ENCODE measurements at regions not wholly inside any gene's neighbourhood (a gene's known extent, or its start where the extent isn't known, plus 50 kb on each side); places are given as distances from the start of the nearest gene placed in this dataset.

- H3K27me3 Mint-ChIP-seq: peaks cover 10% of the 10 kb centered on the region
- H3K27ac Mint-ChIP-seq (ENCODE audit: low read depth): no peak overlapping the region
- no peaks in the 10 kb centered on the region for H3K36me3 Mint-ChIP-seq (ENCODE audit: insufficient read depth)
- no peak for DNase-seq (ENCODE audit: low spot score in 2 of 2)
- no peak for ATAC-seq (replicated peaks; ENCODE audit: extremely low read depth, poor library complexity, severe bottlenecking)
- peaks cover 11% of the 10 kb centered on the region for H3K4me1 Mint-ChIP-seq
- no peaks in the 10 kb centered on the region for H3K9me3 Mint-ChIP-seq
- no peak overlapping the region for H3K4me3 Mint-ChIP-seq
Measured at GRCh38 chrX:110408949-110409588, 50.4 kb downstream of the RTL9 start.

GRCh38 chrX:110409925-110410324 is 51.3 kb downstream of the RTL9 start:
- H3K4me1 Mint-ChIP-seq: peaks cover 11% of the 10 kb centered on the region
- peaks cover 10% of the 10 kb centered on the region for H3K27me3 Mint-ChIP-seq
- no peak for ATAC-seq (replicated peaks; ENCODE audit: extremely low read depth, poor library complexity, severe bottlenecking)
- no peak for DNase-seq (ENCODE audit: low spot score in 2 of 2)
- no peaks in the 10 kb centered on the region for H3K36me3 Mint-ChIP-seq (ENCODE audit: insufficient read depth)
- no peak overlapping the region for H3K4me3 Mint-ChIP-seq
- H3K9me3 Mint-ChIP-seq: no peaks in the 10 kb centered on the region
- H3K27ac Mint-ChIP-seq (ENCODE audit: low read depth): no peak overlapping the region

DNA sequence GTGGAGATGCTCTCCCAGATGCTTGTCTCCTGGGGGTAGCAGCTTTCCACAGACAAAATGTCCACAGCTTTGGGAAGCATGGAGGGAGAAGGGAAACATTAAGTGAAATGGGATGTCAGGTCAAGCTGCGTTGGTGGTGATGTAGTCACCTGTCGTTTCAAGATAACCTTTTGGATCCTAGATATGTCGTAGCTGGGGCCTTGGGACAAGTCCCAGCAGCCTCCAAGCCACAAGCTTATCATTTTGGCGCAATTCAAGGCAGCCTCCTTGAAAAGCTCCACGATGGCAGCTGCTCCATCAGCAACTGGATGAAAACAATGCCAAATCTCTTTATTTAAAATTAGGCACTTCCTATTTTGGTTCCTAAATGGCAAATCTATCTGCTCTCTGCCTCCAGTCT is 52.0 kb downstream of the RTL9 start:
- Mint-ChIP-seq H3K4me3 (no peak overlapping the region), H3K27me3 (peaks cover 10% of the 10 kb centered on the region), H3K9me3 (no peaks in the 10 kb centered on the region), H3K27ac (ENCODE audit: low read depth) (no peak overlapping the region), H3K36me3 (ENCODE audit: insufficient read depth) (no peaks in the 10 kb centered on the region), H3K4me1 (peaks cover 11% of the 10 kb centered on the region)
- ATAC-seq (replicated peaks; ENCODE audit: extremely low read depth, poor library complexity, severe bottlenecking): no peak
- DNase-seq (ENCODE audit: low spot score in 2 of 2): no peak

DNA sequence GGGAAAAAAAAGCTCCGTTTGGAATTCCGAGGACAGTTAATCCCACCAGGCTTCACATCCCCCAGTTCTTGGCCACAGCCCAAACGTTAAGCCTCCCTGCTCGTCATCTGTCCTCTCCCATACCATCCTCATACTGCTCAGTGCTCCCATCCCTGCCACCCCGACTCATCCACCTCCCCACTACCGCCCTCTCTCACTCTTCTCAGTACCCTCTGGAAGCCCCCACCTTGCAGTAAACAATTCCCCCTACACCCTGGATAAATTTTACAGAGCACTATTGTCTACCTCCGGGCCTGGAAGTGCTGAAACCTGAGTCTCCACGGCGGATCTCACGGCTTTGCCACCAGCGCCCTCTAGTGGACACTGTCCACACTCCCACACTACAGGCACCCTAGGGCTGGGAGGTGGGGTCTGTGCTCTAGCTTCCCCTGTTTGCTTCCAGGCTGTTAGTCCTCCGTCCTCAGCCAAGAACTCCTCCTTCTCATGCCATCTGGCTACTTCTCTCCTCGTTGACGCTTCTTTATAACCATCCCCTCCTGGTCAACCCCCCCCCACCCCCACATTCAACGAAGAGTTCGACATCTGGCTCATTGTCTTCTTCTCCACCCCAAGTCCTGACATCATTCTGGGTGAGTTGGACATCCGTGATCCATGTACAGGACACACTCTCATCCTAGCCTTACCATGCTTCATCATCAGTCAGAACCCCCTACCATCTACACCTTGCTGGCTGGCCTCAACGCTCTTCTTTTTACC is 54.5 kb downstream of the RTL9 start:
- H3K9me3 Mint-ChIP-seq: no peaks in the 10 kb centered on the region

DNA sequence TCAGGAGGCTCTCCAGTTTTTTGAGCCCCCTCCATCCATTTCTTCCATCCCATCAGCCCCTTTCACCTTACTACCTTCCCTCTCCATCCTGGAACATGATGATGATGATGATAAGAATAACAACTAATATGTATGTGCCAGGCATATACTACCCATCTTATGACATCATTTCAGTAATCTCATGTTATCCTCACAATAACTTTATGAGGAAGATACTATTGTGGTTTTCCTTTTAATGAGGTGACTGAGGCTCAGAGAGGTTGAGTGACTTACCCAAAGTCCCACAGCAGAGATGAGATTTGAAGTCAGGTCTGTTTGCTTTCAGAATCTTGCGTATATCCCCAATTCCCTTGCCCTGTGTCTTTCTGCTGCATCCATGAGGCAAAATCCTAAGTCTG is 55.1 kb downstream of the RTL9 start:
- Mint-ChIP-seq H3K9me3 (no peaks in the 10 kb centered on the region), H3K27me3 (peaks cover 10% of the 10 kb centered on the region), H3K27ac (ENCODE audit: low read depth) (peak overlapping the region; percentile 42), H3K36me3 (ENCODE audit: insufficient read depth) (no peaks in the 10 kb centered on the region), H3K4me3 (no peak overlapping the region), H3K4me1 (peaks cover 11% of the 10 kb centered on the region)
- ATAC-seq (replicated peaks; ENCODE audit: extremely low read depth, poor library complexity, severe bottlenecking): no peak
- DNase-seq (ENCODE audit: low spot score in 2 of 2): no peak

More for the DNA sequence above, 54.5 kb downstream of the RTL9 start:
- Mint-ChIP-seq H3K36me3 (ENCODE audit: insufficient read depth) (no peaks in the 10 kb centered on the region), H3K27me3 (peaks cover 10% of the 10 kb centered on the region), H3K4me3 (no peak overlapping the region), H3K27ac (ENCODE audit: low read depth) (peak overlapping the region; percentile 42), H3K4me1 (peaks cover 11% of the 10 kb centered on the region)
- DNase-seq (ENCODE audit: low spot score in 2 of 2) (peak; percentile 33 to 55), ATAC-seq (replicated peaks; ENCODE audit: extremely low read depth, poor library complexity, severe bottlenecking) (peak; percentile 80)

GRCh38 chrX:110414273-110414672 is 55.6 kb downstream of the RTL9 start:
- ATAC-seq (replicated peaks; ENCODE audit: extremely low read depth, poor library complexity, severe bottlenecking): no peak
- H3K36me3 Mint-ChIP-seq (ENCODE audit: insufficient read depth): no peaks in the 10 kb centered on the region
- no peak overlapping the region for H3K27ac Mint-ChIP-seq (ENCODE audit: low read depth)
- H3K4me1 Mint-ChIP-seq: peaks cover 11% of the 10 kb centered on the region
- H3K27me3 Mint-ChIP-seq: peaks cover 10% of the 10 kb centered on the region
- H3K4me3 Mint-ChIP-seq: no peak overlapping the region
- H3K9me3 Mint-ChIP-seq: no peaks in the 10 kb centered on the region
- DNase-seq (ENCODE audit: low spot score in 2 of 2): no peak

DNA sequence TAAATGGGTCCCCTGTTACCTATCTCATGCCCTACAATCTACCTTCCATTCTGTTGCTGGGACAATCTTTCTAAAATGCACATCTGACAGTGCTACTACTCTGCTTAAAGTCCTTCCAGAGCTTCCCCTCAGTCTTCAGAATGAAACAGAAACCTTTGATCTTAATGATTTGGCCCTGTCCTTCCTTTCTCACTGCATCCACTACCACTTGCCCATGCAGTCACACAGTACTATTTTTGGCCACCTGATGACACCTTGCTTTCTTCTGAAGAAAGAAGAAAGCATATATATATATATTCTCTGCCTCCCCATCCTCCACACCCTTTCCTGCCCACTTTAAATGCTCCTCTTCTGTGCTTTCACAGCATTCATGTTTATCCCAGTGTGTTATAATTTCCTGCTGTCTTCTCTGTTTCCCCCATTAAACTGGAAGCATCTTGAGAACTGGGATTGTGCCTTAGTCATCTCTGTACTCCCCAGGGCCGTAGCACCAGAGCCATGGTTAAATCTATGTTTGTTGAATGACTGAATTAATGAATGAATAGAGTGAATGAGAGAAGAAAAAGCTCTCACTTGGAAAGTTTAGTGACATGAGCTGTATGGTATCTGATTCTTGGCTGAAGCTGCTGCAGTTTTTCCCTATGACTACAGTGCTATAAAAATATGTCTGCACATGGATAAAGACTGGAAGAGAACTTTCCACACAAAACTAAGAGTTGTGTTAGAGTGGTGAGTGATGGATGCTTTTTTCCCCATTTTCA is 56.2 kb downstream of the RTL9 start:
- H3K4me3 Mint-ChIP-seq: no peak overlapping the region
- peaks cover 11% of the 10 kb centered on the region for H3K4me1 Mint-ChIP-seq
- H3K36me3 Mint-ChIP-seq (ENCODE audit: insufficient read depth): no peaks in the 10 kb centered on the region
- DNase-seq (ENCODE audit: low spot score in 2 of 2): no peak
- no peak overlapping the region for H3K27ac Mint-ChIP-seq (ENCODE audit: low read depth)
- no peak for ATAC-seq (replicated peaks; ENCODE audit: extremely low read depth, poor library complexity, severe bottlenecking)
- H3K9me3 Mint-ChIP-seq: no peaks in the 10 kb centered on the region
- H3K27me3 Mint-ChIP-seq: peaks cover 10% of the 10 kb centered on the region

DNA sequence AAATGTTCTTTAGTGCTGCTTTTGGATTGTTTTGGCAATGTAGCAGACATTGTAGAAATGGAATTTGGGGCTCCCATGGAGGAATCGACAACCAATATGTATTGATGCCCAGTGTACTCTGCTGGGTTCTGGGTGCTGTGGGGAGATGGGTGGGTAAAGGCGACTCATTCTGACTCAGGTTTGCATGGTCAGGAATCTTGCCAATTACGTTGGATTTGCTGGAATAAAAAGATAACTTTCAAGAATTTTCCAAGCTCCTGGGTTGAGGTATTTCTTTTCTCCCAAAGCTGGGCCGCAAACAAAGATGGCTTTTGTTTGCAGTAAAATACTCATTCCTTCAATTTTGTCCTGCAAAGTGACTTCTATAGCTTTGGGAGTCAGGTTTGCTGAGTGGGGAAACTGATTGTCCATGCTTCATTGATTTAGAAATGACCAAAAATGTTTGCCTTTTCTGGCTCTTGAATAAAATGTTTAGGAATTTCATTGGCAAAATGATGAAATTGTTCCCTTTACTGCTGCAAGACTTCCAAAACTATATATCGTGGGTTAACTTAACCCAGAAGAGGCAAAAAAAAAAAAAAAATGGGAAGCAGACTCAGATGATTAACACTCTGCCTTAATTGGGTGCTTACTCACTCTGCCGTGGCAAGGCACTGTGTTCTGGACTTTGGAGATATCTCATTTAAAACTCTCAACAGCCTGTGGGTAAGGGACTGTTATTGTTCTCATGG is 57.0 kb downstream of the RTL9 start:
- H3K4me1 Mint-ChIP-seq: peaks cover 11% of the 10 kb centered on the region
- no peak for ATAC-seq (replicated peaks; ENCODE audit: extremely low read depth, poor library complexity, severe bottlenecking)
- no peak overlapping the region for H3K4me3 Mint-ChIP-seq
- peaks cover 10% of the 10 kb centered on the region for H3K27me3 Mint-ChIP-seq
- no peak for DNase-seq (ENCODE audit: low spot score in 2 of 2)
- no peaks in the 10 kb centered on the region for H3K36me3 Mint-ChIP-seq (ENCODE audit: insufficient read depth)
- no peak overlapping the region for H3K27ac Mint-ChIP-seq (ENCODE audit: low read depth)
- no peaks in the 10 kb centered on the region for H3K9me3 Mint-ChIP-seq

GRCh38 chrX:110417128-110417527 is 58.5 kb downstream of the RTL9 start:
- no peaks in the 10 kb centered on the region for H3K9me3 Mint-ChIP-seq

GRCh38 chrX:110418316-110419235 is 59.9 kb downstream of the RTL9 start:
- no peak overlapping the region for H3K27ac Mint-ChIP-seq (ENCODE audit: low read depth)
- no peaks in the 10 kb centered on the region for H3K27me3 Mint-ChIP-seq
- no peaks in the 10 kb centered on the region for H3K36me3 Mint-ChIP-seq (ENCODE audit: insufficient read depth)
- DNase-seq (ENCODE audit: low spot score in 2 of 2) (no peak), ATAC-seq (replicated peaks; ENCODE audit: extremely low read depth, poor library complexity, severe bottlenecking) (no peak)
- no peak overlapping the region for H3K4me3 Mint-ChIP-seq
- H3K9me3 Mint-ChIP-seq: no peaks in the 10 kb centered on the region
- H3K4me1 Mint-ChIP-seq: peaks cover 3% of the 10 kb centered on the region

More at GRCh38 chrX:110417128-110417527, 58.5 kb downstream of the RTL9 start:
- H3K27ac Mint-ChIP-seq (ENCODE audit: low read depth): no peak overlapping the region
- H3K4me3 Mint-ChIP-seq: no peak overlapping the region
- ATAC-seq (replicated peaks; ENCODE audit: extremely low read depth, poor library complexity, severe bottlenecking) (no peak), DNase-seq (ENCODE audit: low spot score in 2 of 2) (no peak)
- H3K27me3 Mint-ChIP-seq: peaks cover 10% of the 10 kb centered on the region
- H3K36me3 Mint-ChIP-seq (ENCODE audit: insufficient read depth): no peaks in the 10 kb centered on the region
- peaks cover 11% of the 10 kb centered on the region for H3K4me1 Mint-ChIP-seq

DNA sequence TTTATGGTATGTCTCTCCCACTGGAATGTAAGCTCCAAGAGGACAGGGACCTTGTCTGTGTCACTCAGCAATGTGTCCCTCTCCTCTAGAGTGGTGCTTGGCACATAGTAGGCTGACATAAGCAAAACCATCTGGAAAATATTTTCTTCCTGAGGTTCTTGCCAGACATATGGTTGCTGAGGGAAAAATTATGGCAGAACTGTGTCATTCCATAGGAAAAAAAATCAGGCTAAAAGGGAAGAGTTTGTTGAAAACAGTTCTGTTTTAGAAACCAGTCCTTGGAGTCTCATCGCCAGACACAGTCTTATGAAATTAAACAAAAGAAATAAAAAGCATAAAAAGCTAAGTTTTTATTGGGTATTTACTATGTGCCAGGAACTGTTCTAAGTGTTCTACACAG is 60.9 kb downstream of the RTL9 start:
- DNase-seq (ENCODE audit: low spot score in 2 of 2) (no peak), ATAC-seq (replicated peaks; ENCODE audit: extremely low read depth, poor library complexity, severe bottlenecking) (no peak)
- no peaks in the 10 kb centered on the region for H3K9me3 Mint-ChIP-seq
- no peak overlapping the region for H3K27ac Mint-ChIP-seq (ENCODE audit: low read depth)
- H3K4me1 Mint-ChIP-seq: no peaks in the 10 kb centered on the region
- H3K36me3 Mint-ChIP-seq (ENCODE audit: insufficient read depth): no peaks in the 10 kb centered on the region
- H3K4me3 Mint-ChIP-seq: no peak overlapping the region
- H3K27me3 Mint-ChIP-seq: no peaks in the 10 kb centered on the region

Data from central memory CD8-positive, alpha-beta T cell (primary cell).